ENCODE measurements at regions not wholly inside any gene's neighbourhood (a gene's known extent, or its start where the extent isn't known, plus 50 kb on each side); places are given as distances from the start of the nearest gene placed in this dataset.

- TF ChIP-seq CTCF (IDR thresholded peaks at IDR 0.05) (no peak), POLR2A (IDR thresholded peaks at IDR 0.05) (no peak)
Observed at GRCh38 chr17:55614061-55614460, 102.8 kb upstream of the SMIM36 start.
